ENCODE measurements at regions not wholly inside any gene's neighbourhood (a gene's known extent, or its start where the extent isn't known, plus 50 kb on each side); places are given as distances from the start of the nearest gene placed in this dataset.
"Not testable (repeated sequence)": the region's sequence is repeated elsewhere in the genome, so short reads cannot be mapped to it uniquely, and the experiment has no call there.

DNA sequence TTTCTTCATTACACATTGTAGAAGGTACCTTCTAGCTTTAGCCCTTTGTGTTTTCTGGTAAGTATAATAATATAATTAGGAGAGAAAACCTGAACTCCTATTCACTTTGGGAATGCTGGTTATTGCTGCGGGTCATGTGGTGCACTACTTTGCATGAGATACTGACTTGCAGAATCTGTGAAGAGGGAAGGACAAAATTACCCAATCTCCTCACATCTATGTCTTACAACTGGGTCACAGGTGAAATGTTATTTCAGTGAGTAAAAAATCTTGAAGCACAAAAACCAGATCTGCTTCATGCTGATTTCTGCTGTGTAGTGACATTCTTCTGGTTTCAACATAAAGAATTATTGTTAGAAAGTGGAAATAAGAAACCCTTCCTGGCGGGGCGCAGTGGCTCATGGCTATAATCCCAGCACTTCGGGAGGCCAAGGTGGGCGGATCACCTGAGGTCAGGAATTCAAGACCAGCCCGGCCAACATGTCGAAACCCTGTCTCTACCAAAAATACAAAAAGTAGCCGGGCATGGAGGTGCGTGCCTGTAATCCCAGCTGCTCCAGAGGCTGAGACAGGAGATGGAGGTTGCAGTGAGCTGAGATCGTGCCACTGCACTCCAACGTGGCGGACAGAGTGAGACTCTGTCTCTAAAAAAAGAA, 211.0 kb upstream of the REG3G start:
- H3K27me3 ChIP-seq (ENCODE audit: control insufficient read depth, insufficient read depth, low read length), result no peaks in the 10 kb centered on the region
- intact Hi-C loops (cut with DNase I), result no loop called here
- H3K27ac ChIP-seq (ENCODE audit: low read depth in 2 of 2, low read length in 2 of 2), result no peak overlapping the region
- H3K9me3 ChIP-seq (ENCODE audit: control insufficient read depth in 2 of 3, insufficient read depth in 1 of 3, low read length in 3 of 3), result no peaks in the 10 kb centered on the region
- no peak overlapping the region for H3K9ac ChIP-seq (ENCODE audit: low read length in 3 of 3)
- DNase-seq, result peak in 1 of 5 donors; percentile 39
- no peaks in the 10 kb centered on the region for H3K4me1 ChIP-seq (ENCODE audit: control insufficient read depth in 2 of 3, insufficient read depth in 2 of 3, low read depth in 1 of 3, low read length in 3 of 3)
- no peaks in the 10 kb centered on the region for H3K36me3 ChIP-seq (ENCODE audit: control insufficient read depth in 2 of 3, insufficient read depth in 3 of 3, low read length in 3 of 3)
- FAIRE-seq, result no peak
- TF ChIP-seq CTCF (IDR thresholded peaks at IDR 0.05; ENCODE audit: borderline replicate concordance, extremely low read depth, insufficient read depth), result no peak
- no peak overlapping the region for H3K4me3 ChIP-seq (ENCODE audit: low read length in 3 of 3)

GRCh38 chr2:78817430-78817829, 208.1 kb upstream of the REG3G start:
- intact Hi-C loops (cut with DNase I), result no loop called here
- Histone ChIP-seq H3K9me3 (ENCODE audit: control insufficient read depth in 2 of 3, insufficient read depth in 1 of 3, low read length in 3 of 3) (no peaks in the 10 kb centered on the region), H3K9ac (ENCODE audit: low read length in 3 of 3) (no peak overlapping the region), H3K27me3 (ENCODE audit: control insufficient read depth, insufficient read depth, low read length) (no peaks in the 10 kb centered on the region), H3K36me3 (ENCODE audit: control insufficient read depth in 2 of 3, insufficient read depth in 3 of 3, low read length in 3 of 3) (no peaks in the 10 kb centered on the region), H3K27ac (ENCODE audit: low read depth in 2 of 2, low read length in 2 of 2) (no peak overlapping the region), H3K4me1 (ENCODE audit: control insufficient read depth in 2 of 3, insufficient read depth in 2 of 3, low read depth in 1 of 3, low read length in 3 of 3) (no peaks in the 10 kb centered on the region), H3K4me3 (ENCODE audit: low read length in 3 of 3) (no peak overlapping the region)
- DNase-seq, result no peak
- no peak for FAIRE-seq
- no peak for TF ChIP-seq CTCF (IDR thresholded peaks at IDR 0.05; ENCODE audit: borderline replicate concordance, extremely low read depth, insufficient read depth)

DNA sequence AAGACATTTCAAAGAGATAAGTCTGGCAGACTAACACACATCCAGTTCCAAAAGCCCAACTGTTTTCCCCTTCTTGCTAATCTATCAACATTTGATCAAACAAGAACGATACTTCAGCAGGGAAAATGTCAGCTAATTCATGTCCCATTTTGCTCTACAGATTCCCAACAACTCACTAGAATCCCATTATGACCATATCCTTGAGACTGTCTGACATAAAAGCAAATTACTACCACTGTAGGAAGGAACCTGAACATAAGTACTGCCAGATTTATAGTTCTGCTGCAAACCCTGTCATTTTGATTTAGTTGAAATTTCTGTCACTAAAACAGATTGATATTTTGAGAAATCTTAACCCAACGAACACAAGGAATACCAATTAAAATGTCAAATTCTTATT, 193.0 kb upstream of the REG3G start:
- Histone ChIP-seq H3K27ac (ENCODE audit: low read depth in 2 of 2, low read length in 2 of 2) (no peak overlapping the region), H3K4me1 (ENCODE audit: control insufficient read depth in 2 of 3, insufficient read depth in 2 of 3, low read depth in 1 of 3, low read length in 3 of 3) (no peaks in the 10 kb centered on the region), H3K9me3 (ENCODE audit: control insufficient read depth in 2 of 3, insufficient read depth in 1 of 3, low read length in 3 of 3) (no peaks in the 10 kb centered on the region), H3K4me3 (ENCODE audit: low read length in 3 of 3) (no peak overlapping the region), H3K9ac (ENCODE audit: low read length in 3 of 3) (no peak overlapping the region), H3K36me3 (ENCODE audit: control insufficient read depth in 2 of 3, insufficient read depth in 3 of 3, low read length in 3 of 3) (no peaks in the 10 kb centered on the region), H3K27me3 (ENCODE audit: control insufficient read depth, insufficient read depth, low read length) (no peaks in the 10 kb centered on the region)
- no peak for FAIRE-seq
- intact Hi-C loops (cut with DNase I), result no loop called here
- no peak for DNase-seq
- TF ChIP-seq CTCF (IDR thresholded peaks at IDR 0.05; ENCODE audit: borderline replicate concordance, extremely low read depth, insufficient read depth), result no peak

DNA sequence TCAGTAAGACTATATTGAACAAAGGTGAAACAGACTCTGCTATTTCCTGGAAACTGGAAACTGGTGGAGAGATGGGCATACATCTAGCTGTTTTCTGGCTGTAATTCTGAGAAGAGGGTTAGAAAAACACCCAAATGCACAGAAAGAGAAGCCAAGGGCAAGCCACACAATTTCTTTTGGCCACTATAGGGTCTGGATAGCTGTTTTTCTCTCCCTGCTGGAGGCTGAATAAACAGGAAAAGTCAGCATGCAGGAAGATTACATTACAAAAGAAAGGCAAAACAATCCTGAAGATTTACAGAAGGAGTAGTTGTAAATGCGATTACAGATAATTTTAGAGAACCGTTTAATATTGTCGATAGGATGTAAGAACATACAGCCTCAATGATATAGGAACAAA, 186.2 kb upstream of the REG3G start:
- no peaks in the 10 kb centered on the region for H3K4me1 ChIP-seq (ENCODE audit: control insufficient read depth in 2 of 3, insufficient read depth in 2 of 3, low read depth in 1 of 3, low read length in 3 of 3)
- intact Hi-C loops (cut with DNase I), result no loop called here
- no peaks in the 10 kb centered on the region for H3K27me3 ChIP-seq (ENCODE audit: control insufficient read depth, insufficient read depth, low read length)
- H3K36me3 ChIP-seq (ENCODE audit: control insufficient read depth in 2 of 3, insufficient read depth in 3 of 3, low read length in 3 of 3), result no peaks in the 10 kb centered on the region
- TF ChIP-seq CTCF (IDR thresholded peaks at IDR 0.05; ENCODE audit: borderline replicate concordance, extremely low read depth, insufficient read depth), result no peak
- H3K9ac ChIP-seq (ENCODE audit: low read length in 3 of 3), result no peak overlapping the region
- no peak overlapping the region for H3K27ac ChIP-seq (ENCODE audit: low read depth in 2 of 2, low read length in 2 of 2)
- FAIRE-seq (no peak), DNase-seq (peak in 1 of 5 donors; percentile 1)
- no peaks in the 10 kb centered on the region for H3K9me3 ChIP-seq (ENCODE audit: control insufficient read depth in 2 of 3, insufficient read depth in 1 of 3, low read length in 3 of 3)
- H3K4me3 ChIP-seq (ENCODE audit: low read length in 3 of 3), result no peak overlapping the region

DNA sequence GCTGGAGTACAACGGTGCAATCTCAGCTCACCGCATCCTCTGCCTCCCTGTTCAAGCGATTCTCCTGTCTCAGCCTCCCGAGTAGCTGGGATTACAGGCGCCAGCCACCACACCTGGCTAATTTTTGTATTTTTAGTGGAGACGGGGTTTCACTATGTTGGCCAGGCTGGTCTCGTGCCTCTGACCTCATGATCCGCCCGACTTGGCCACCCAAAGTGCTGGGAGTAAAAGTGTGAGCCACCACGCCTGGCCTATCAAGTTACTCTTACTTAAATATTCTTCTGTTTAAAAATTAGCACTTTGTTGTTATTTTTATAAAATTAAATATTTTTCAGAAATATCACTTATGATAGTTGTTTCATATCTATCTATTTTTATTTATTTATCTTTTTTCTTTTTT, 185.2 kb upstream of the REG3G start:
- H3K27ac ChIP-seq (ENCODE audit: low read depth in 2 of 2, low read length in 2 of 2); H3K27me3 ChIP-seq (ENCODE audit: control insufficient read depth, insufficient read depth, low read length); DNase-seq; H3K4me1 ChIP-seq (ENCODE audit: control insufficient read depth in 2 of 3, insufficient read depth in 2 of 3, low read depth in 1 of 3, low read length in 3 of 3); H3K9ac ChIP-seq (ENCODE audit: low read length in 3 of 3); H3K36me3 ChIP-seq (ENCODE audit: control insufficient read depth in 2 of 3, insufficient read depth in 3 of 3, low read length in 3 of 3); H3K4me3 ChIP-seq (ENCODE audit: low read length in 3 of 3); FAIRE-seq; intact Hi-C loops (cut with DNase I); H3K9me3 ChIP-seq (ENCODE audit: control insufficient read depth in 2 of 3, insufficient read depth in 1 of 3, low read length in 3 of 3): not testable (repeated sequence)

Measured in kidney (tissue), 13 donors.